ENCODE measurements at regions not wholly inside any gene's neighbourhood (a gene's known extent, or its start where the extent isn't known, plus 50 kb on each side); places are given as distances from the start of the nearest gene placed in this dataset.

- TF ChIP-seq POLR2AphosphoS5 (IDR thresholded peaks at IDR 0.05): peak; percentile 24
- no peak for TF ChIP-seq POLR2A (IDR thresholded peaks at IDR 0.05)
- WGBS: 22% methylated on average over 5 of the region's 5 CpGs
- Histone ChIP-seq H3K4me3 (no peak overlapping the region), H3K4me1 (replicated peaks) (no peaks in the 10 kb centered on the region), H3K36me3 (no peaks in the 10 kb centered on the region), H3K27ac (no peak overlapping the region), H3K9me3 (no peaks in the 10 kb centered on the region), H3K27me3 (replicated peaks; ENCODE audit: insufficient read depth) (no peaks in the 10 kb centered on the region)
- intact Hi-C loops (cut with DNase I): no loop called here
- DNase-seq (ENCODE audit: low spot score): peak; percentile 43
Measured at GRCh38 chr3:29156086-29156715, 124.7 kb upstream of the RBMS3 start.

DNA sequence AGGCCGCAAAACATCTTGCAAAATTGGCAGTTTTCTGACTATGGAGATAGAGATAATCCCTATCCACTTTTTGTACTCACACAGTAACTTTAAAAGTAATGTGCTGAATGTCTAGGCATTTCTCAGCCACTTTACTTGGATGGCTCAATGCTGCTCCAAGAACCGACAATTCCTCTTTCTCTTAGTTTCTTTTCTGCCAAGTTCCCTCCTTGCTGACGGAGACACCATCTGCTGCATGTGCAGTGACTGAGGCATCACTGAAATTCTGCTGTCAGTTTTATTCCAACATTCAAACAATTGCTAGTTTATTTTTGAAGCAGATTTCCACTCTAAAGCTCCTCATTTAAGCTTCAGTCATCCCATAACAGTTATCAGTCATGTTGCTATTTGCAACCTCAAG, 116.0 kb upstream of the RBMS3 start:
- H3K27me3 ChIP-seq (replicated peaks; ENCODE audit: insufficient read depth): no peaks in the 10 kb centered on the region
- no peaks in the 10 kb centered on the region for H3K4me1 ChIP-seq (replicated peaks)
- intact Hi-C loops (cut with DNase I): no loop called here
- H3K27ac ChIP-seq: no peak overlapping the region
- H3K9me3 ChIP-seq: no peaks in the 10 kb centered on the region
- no peaks in the 10 kb centered on the region for H3K36me3 ChIP-seq
- 87% methylated on average over 3 of the region's 3 CpGs for WGBS
- H3K4me3 ChIP-seq: no peak overlapping the region
- TF ChIP-seq POLR2A (IDR thresholded peaks at IDR 0.05) (no peak), POLR2AphosphoS5 (IDR thresholded peaks at IDR 0.05) (no peak)
- TF ChIP-seq, protein P1, sequence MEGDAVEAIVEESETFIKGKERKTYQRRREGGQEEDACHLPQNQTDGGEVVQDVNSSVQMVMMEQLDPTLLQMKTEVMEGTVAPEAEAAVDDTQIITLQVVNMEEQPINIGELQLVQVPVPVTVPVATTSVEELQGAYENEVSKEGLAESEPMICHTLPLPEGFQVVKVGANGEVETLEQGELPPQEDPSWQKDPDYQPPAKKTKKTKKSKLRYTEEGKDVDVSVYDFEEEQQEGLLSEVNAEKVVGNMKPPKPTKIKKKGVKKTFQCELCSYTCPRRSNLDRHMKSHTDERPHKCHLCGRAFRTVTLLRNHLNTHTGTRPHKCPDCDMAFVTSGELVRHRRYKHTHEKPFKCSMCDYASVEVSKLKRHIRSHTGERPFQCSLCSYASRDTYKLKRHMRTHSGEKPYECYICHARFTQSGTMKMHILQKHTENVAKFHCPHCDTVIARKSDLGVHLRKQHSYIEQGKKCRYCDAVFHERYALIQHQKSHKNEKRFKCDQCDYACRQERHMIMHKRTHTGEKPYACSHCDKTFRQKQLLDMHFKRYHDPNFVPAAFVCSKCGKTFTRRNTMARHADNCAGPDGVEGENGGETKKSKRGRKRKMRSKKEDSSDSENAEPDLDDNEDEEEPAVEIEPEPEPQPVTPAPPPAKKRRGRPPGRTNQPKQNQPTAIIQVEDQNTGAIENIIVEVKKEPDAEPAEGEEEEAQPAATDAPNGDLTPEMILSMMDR (IDR thresholded peaks at IDR 0.05): no peak
- no peak for DNase-seq (ENCODE audit: low spot score)

DNA sequence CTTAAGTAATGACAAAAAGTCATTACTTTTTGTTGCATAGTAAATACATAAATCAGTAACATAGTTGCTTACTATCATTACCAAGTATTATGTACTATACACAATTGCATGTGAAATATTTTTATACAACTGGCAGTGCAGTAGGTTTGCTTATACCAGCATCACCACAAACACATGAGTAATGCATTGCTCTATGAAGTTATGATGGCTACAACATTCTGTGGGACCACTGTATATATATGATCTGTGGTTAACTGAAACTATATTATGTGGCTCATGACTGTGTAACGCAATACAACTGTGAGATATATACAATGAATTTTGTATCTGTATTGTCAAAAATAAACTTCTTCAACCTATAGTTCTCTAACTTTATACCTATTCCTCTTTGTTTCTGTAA, 113.7 kb upstream of the RBMS3 start:
- 98% methylated on average over 1 of the region's 1 CpG for WGBS
- no peaks in the 10 kb centered on the region for H3K4me1 ChIP-seq (replicated peaks)
- TF ChIP-seq, protein P1 (IDR thresholded peaks at IDR 0.05): no peak
- TF ChIP-seq POLR2A (IDR thresholded peaks at IDR 0.05) (no peak), POLR2AphosphoS5 (IDR thresholded peaks at IDR 0.05) (no peak)
- no peak overlapping the region for H3K27ac ChIP-seq
- no peak overlapping the region for H3K4me3 ChIP-seq
- no peaks in the 10 kb centered on the region for H3K27me3 ChIP-seq (replicated peaks; ENCODE audit: insufficient read depth)
- intact Hi-C loops (cut with DNase I): no loop called here
- H3K9me3 ChIP-seq: no peaks in the 10 kb centered on the region
- H3K36me3 ChIP-seq: no peaks in the 10 kb centered on the region
- DNase-seq (ENCODE audit: low spot score): no peak

DNA sequence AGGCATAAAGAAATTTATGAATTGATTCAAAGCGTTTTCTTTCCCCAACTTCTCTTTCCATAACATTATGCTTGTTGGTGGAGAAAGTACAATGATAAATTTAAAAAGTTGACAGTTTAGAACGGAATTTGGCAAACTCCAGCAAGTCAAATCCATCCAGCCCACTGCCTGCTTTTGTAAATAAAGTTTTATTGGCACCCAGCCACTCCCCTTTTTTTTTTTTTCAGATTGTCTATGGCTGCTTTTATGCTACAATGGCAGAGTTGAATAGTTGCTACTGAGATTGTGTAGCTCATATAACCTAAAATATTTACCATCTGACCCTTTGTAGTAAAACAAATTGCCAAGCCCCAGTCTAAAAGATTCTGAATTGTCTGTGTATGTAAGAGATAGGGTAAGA, 112.8 kb upstream of the RBMS3 start:
- no peaks in the 10 kb centered on the region for H3K9me3 ChIP-seq
- DNase-seq (ENCODE audit: low spot score): no peak
- H3K4me3 ChIP-seq: no peak overlapping the region
- intact Hi-C loops (cut with DNase I): no loop called here
- TF ChIP-seq POLR2AphosphoS5 (IDR thresholded peaks at IDR 0.05): no peak
- no peak for TF ChIP-seq POLR2A (IDR thresholded peaks at IDR 0.05)
- TF ChIP-seq, protein P1 (IDR thresholded peaks at IDR 0.05): no peak
- no peaks in the 10 kb centered on the region for H3K36me3 ChIP-seq
- WGBS: 53% methylated on average over 2 of the region's 2 CpGs
- H3K27ac ChIP-seq: no peak overlapping the region
- H3K4me1 ChIP-seq (replicated peaks): no peaks in the 10 kb centered on the region
- no peaks in the 10 kb centered on the region for H3K27me3 ChIP-seq (replicated peaks; ENCODE audit: insufficient read depth)

DNA sequence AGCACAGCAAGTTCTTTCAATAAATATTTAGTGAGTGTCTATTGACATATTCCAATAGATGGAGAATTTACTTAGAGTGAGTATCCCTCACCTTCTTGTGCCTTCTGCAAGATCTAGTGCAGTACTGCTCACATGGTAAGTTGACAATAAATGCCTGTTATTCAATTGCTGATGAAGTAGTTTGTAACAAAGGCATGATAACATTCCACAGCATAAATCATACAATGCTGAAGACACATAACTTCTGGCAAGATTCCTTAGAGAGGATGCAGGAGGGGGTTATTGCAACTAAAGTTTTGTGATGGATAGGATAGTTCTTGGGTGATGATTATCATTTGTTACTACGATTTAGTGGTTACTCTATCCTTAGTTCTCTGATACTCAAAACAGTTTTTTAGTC, 112.2 kb upstream of the RBMS3 start:
- Histone ChIP-seq H3K27ac (no peak overlapping the region), H3K27me3 (replicated peaks; ENCODE audit: insufficient read depth) (no peaks in the 10 kb centered on the region), H3K36me3 (no peaks in the 10 kb centered on the region), H3K4me3 (no peak overlapping the region), H3K4me1 (replicated peaks) (no peaks in the 10 kb centered on the region), H3K9me3 (no peaks in the 10 kb centered on the region)
- 82% methylated on average over 1 of the region's 1 CpG for WGBS
- no peak for DNase-seq (ENCODE audit: low spot score)
- TF ChIP-seq POLR2A (IDR thresholded peaks at IDR 0.05): no peak
- no peak for TF ChIP-seq POLR2AphosphoS5 (IDR thresholded peaks at IDR 0.05)
- TF ChIP-seq, protein P1 (IDR thresholded peaks at IDR 0.05): no peak
- intact Hi-C loops (cut with DNase I): no loop called here
